ENCODE measurements at regions not wholly inside any gene's neighbourhood (a gene's known extent, or its start where the extent isn't known, plus 50 kb on each side); places are given as distances from the start of the nearest gene placed in this dataset.

DNA sequence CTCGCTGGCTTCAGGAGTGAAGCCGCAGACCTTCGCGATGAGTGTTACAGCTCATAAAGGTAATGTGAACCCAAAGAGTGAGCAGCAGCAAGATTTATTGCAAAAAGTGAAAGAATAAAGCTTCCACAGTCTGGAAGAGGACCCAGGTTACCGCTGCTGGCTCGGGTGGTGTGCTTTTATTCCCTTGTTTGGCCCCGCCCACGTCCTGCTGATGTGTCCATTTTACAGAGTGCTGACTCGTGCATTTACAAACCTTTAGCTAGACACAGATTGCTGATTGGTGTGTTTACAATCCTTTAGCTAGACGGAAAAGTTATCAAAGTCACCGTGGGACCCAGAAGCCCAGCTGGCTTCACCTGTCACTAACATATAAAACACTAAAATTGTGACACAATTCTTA, 1464.5 kb downstream of the ZPLD1 start:
- Histone ChIP-seq H3K27me3 (ENCODE audit: insufficient read depth in 3 of 3, low read length in 2 of 3) (no peaks in the 10 kb centered on the region), H3K4me1 (no peaks in the 10 kb centered on the region), H3K4me3 (no peak overlapping the region), H3K27ac (no peak overlapping the region), H3K9me3 (no peaks in the 10 kb centered on the region), H3K36me3 (ENCODE audit: insufficient read depth in 1 of 2, low read depth in 1 of 2) (no peaks in the 10 kb centered on the region)
- DNase-seq (no peak), ATAC-seq (no peak)
- 66 to 69% (median 68%) methylated on average over 11 of the region's 11 CpGs for WGBS, 3 donors
- intact Hi-C loops (cut with DNase I): no loop called here
- TF ChIP-seq, protein P1, sequence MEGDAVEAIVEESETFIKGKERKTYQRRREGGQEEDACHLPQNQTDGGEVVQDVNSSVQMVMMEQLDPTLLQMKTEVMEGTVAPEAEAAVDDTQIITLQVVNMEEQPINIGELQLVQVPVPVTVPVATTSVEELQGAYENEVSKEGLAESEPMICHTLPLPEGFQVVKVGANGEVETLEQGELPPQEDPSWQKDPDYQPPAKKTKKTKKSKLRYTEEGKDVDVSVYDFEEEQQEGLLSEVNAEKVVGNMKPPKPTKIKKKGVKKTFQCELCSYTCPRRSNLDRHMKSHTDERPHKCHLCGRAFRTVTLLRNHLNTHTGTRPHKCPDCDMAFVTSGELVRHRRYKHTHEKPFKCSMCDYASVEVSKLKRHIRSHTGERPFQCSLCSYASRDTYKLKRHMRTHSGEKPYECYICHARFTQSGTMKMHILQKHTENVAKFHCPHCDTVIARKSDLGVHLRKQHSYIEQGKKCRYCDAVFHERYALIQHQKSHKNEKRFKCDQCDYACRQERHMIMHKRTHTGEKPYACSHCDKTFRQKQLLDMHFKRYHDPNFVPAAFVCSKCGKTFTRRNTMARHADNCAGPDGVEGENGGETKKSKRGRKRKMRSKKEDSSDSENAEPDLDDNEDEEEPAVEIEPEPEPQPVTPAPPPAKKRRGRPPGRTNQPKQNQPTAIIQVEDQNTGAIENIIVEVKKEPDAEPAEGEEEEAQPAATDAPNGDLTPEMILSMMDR (IDR thresholded peaks at IDR 0.05): no peak

DNA sequence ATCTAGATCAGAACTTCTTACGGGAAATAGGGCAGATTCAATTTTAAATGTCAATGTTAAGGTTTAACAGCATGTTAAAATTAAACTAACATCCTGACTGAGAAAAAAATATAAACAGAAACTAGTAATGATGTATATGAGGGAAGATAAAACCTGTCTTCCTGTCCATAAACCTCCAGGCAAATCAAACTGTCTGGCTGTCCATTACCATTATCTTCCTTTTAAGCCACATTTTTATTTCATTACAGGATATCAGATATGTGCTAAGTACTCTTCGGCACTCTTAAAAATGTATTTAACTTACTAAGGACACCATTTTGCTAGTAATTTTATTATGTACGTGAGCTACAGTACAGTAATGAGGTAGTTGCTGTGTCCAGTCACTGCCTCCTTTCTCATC, 1461.7 kb upstream of the ALCAM start:
- H3K4me3 ChIP-seq: no peak overlapping the region
- TF ChIP-seq, protein P1 (IDR thresholded peaks at IDR 0.05): no peak
- H3K9me3 ChIP-seq: no peaks in the 10 kb centered on the region
- 83 to 95% (median 89%) methylated on average over 3 of the region's 3 CpGs for WGBS, 3 donors
- DNase-seq: no peak
- no peaks in the 10 kb centered on the region for H3K27me3 ChIP-seq (ENCODE audit: insufficient read depth in 3 of 3, low read length in 2 of 3)
- no peaks in the 10 kb centered on the region for H3K36me3 ChIP-seq (ENCODE audit: insufficient read depth in 1 of 2, low read depth in 1 of 2)
- ATAC-seq: no peak
- H3K27ac ChIP-seq: no peak overlapping the region
- intact Hi-C loops (cut with DNase I): no loop called here
- no peaks in the 10 kb centered on the region for H3K4me1 ChIP-seq

DNA sequence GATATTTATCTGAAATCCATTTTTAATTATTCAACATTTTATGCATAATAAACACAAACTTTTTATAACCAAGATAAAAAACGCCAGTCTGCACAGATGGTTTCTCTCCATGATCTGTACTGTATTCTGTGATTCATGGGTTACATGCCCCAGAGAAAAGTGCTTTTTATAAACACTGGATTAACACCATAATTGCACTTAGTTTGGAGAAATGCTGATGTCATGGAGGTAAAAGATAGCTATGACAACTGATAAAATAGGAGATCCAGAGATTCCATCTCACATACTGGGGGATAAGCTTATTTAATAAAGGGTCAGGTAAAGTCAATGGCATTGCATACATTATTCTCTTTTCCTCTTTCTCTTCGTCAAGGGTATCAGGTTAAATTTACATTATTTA, 1460.4 kb upstream of the ALCAM start:
- Histone ChIP-seq H3K4me1 (no peaks in the 10 kb centered on the region), H3K36me3 (ENCODE audit: insufficient read depth in 1 of 2, low read depth in 1 of 2) (no peaks in the 10 kb centered on the region), H3K9me3 (no peaks in the 10 kb centered on the region), H3K4me3 (no peak overlapping the region), H3K27ac (no peak overlapping the region), H3K27me3 (ENCODE audit: insufficient read depth in 3 of 3, low read length in 2 of 3) (no peaks in the 10 kb centered on the region)
- 59 to 65% (median 63%) methylated on average over 2 of the region's 2 CpGs for WGBS, 3 donors
- TF ChIP-seq, protein P1 (IDR thresholded peaks at IDR 0.05): no peak
- DNase-seq: no peak
- no peak for ATAC-seq
- intact Hi-C loops (cut with DNase I): no loop called here

DNA sequence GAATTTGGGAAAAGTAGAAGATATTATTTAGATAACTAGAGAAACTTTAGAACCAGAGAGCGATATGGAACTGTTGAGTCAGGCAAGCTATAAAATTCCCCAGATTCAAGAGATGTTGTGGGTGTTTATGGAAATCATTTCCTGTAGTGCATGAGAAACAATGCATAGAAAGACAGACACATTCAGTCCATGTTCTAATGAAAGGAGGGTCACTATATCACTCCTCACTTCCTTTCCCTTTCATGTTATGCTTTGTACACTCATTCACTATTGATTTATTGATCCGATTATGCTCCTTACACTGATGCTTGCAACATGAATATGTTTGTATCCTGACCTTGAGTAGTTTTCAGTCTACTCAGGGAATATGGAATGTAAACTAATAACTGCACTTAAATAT, 1459.9 kb upstream of the ALCAM start:
- H3K4me3 ChIP-seq: no peak overlapping the region
- ATAC-seq (no peak), DNase-seq (no peak)
- TF ChIP-seq, protein P1 (IDR thresholded peaks at IDR 0.05): no peak
- H3K9me3 ChIP-seq: no peaks in the 10 kb centered on the region
- H3K27ac ChIP-seq: no peak overlapping the region
- H3K27me3 ChIP-seq (ENCODE audit: insufficient read depth in 3 of 3, low read length in 2 of 3): no peaks in the 10 kb centered on the region
- WGBS, 3 donors: 83 to 94% (median 86%) methylated on average over 2 of the region's 2 CpGs
- H3K36me3 ChIP-seq (ENCODE audit: insufficient read depth in 1 of 2, low read depth in 1 of 2): no peaks in the 10 kb centered on the region
- intact Hi-C loops (cut with DNase I): no loop called here
- no peaks in the 10 kb centered on the region for H3K4me1 ChIP-seq

DNA sequence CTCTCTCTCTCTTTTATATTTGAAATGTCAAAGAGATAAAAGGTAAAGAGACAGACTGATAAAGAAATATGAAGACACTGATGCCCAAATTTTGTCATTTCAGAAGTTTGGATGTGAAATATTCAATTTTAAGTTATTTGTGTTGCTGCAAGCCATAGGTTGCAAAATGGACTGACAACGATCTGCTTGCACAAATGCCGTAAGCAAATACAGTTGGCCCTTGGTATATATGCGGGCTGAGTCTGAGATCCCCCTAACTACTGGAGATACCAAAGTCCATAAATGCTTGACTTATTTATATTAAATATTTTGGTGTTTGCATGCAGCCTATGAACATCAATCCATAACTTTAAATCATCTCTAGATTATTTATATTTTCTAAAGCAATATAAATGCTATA, 1459.1 kb upstream of the ALCAM start:
- no peak for ATAC-seq
- 93 to 96% (median 94%) methylated on average over 3 of the region's 3 CpGs for WGBS, 3 donors
- H3K9me3 ChIP-seq: no peaks in the 10 kb centered on the region
- H3K4me3 ChIP-seq: no peak overlapping the region
- no peaks in the 10 kb centered on the region for H3K4me1 ChIP-seq
- no peak for DNase-seq
- intact Hi-C loops (cut with DNase I): no loop called here
- TF ChIP-seq, protein P1 (IDR thresholded peaks at IDR 0.05): no peak
- no peak overlapping the region for H3K27ac ChIP-seq
- H3K27me3 ChIP-seq (ENCODE audit: insufficient read depth in 3 of 3, low read length in 2 of 3): no peaks in the 10 kb centered on the region
- H3K36me3 ChIP-seq (ENCODE audit: insufficient read depth in 1 of 2, low read depth in 1 of 2): no peaks in the 10 kb centered on the region

All from psoas muscle (tissue), 7 donors.